Fibroblast of villous mesenchyme (primary cell): ENCODE measurements at regions not wholly inside any gene's neighbourhood (a gene's known extent, or its start where the extent isn't known, plus 50 kb on each side); places are given as distances from the start of the nearest gene placed in this dataset.

Experiments used
- DNase-seq: peaks from one replicate; pipeline ENCODE4 v3.0.0-alpha.2; 2010; ENCODE audit warnings: low read depth
- H3K4me3 ChIP-seq: 2 replicates; pipeline ENCODE4 v1.5.1; 2011; ENCODE audit warnings: low read depth, mild to moderate bottlenecking, low read length
- TF ChIP-seq, protein P1 (sequence below): IDR thresholded peaks from 2 replicates; pipeline ENCODE4 v1.5.1; 2012; ENCODE audit warnings: low read depth, mild to moderate bottlenecking, low read length; ENCODE audit not compliant: insufficient read depth

DNA sequence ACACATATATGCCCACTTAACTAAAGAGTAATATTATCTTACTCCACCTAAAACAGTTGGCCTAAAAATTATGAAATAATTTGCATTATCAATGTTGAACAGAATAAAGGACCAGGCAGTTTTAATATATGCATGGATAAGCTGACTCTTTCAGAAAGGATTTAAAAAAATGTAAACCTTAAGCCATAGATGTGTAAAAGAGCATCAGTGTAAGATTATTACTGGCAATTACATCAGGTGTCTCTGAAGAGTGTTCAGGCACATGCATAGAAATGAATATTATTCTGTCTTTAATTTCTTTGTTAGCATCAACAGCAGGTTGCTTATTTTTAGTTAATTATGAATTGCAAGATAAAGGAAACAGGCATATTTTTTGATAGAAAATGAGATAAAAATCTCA, 1353.8 kb downstream of the C4orf33 start:
- H3K4me3 ChIP-seq: no peak overlapping the region
- DNase-seq: no peak
- TF ChIP-seq, protein P1, sequence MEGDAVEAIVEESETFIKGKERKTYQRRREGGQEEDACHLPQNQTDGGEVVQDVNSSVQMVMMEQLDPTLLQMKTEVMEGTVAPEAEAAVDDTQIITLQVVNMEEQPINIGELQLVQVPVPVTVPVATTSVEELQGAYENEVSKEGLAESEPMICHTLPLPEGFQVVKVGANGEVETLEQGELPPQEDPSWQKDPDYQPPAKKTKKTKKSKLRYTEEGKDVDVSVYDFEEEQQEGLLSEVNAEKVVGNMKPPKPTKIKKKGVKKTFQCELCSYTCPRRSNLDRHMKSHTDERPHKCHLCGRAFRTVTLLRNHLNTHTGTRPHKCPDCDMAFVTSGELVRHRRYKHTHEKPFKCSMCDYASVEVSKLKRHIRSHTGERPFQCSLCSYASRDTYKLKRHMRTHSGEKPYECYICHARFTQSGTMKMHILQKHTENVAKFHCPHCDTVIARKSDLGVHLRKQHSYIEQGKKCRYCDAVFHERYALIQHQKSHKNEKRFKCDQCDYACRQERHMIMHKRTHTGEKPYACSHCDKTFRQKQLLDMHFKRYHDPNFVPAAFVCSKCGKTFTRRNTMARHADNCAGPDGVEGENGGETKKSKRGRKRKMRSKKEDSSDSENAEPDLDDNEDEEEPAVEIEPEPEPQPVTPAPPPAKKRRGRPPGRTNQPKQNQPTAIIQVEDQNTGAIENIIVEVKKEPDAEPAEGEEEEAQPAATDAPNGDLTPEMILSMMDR: no peak

DNA sequence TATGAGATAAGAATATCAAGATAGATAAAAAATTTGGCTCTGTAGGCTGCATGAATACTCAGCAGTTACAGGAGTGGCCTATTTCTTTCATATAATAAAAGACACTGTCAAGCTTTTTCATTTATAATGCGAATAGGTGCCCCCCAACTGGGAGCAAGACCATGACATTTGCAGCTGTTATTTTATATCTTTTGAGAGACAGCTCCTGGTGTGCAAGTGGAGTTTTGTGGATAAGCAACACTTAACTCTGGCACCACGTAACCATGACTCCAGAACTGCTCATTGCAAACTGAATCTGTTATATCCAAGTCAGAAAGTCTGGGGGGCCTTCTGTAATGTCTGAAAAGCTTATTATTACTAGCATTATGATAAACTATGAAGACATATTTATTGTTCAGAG, 1372.4 kb downstream of the C4orf33 start:
- no peak for DNase-seq
- no peak overlapping the region for H3K4me3 ChIP-seq
- TF ChIP-seq, protein P1: no peak

DNA sequence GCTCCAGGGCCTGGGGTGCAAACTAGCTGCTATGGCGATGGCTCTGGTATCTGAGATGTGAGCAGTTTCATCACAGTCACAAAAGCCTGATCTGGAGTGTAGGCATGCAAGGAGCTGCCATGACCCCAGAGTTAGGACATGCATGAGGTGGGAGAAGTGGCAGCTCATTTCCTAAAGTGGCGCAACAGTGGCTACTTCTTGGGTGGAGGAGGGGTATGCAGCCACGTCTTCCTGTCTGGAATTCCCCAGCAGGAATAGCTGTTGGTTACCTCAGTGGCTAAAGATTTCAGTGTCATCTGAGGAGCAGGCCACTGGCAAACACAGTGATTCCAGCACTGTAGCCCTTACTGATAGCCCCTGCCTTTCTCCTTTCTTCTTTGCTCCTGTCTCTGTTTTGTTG, 1382.5 kb downstream of the C4orf33 start:
- TF ChIP-seq, protein P1: no peak
- DNase-seq: peak; percentile 37
- H3K4me3 ChIP-seq: no peak overlapping the region

DNA sequence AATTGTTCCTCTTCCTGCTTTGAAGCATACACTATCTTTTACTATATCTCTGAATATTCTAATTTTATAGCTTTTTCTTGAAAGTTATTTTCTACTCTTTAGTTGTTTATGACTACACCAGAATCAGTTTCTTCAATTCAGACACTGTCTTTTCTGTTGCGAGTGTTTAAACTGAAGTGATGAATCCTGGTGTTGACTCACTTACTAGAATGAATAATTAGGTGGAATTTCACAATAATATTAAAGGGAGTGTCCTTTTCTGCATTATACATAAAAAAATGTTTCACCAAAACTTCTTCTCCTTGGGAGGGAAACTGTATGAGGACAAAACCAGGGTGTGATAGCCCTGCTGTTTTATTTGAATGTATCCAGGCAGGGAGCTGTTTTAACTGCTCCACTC, 1383.1 kb downstream of the C4orf33 start:
- TF ChIP-seq, protein P1: no peak
- peak; percentile 2 for DNase-seq
- no peak overlapping the region for H3K4me3 ChIP-seq

DNA sequence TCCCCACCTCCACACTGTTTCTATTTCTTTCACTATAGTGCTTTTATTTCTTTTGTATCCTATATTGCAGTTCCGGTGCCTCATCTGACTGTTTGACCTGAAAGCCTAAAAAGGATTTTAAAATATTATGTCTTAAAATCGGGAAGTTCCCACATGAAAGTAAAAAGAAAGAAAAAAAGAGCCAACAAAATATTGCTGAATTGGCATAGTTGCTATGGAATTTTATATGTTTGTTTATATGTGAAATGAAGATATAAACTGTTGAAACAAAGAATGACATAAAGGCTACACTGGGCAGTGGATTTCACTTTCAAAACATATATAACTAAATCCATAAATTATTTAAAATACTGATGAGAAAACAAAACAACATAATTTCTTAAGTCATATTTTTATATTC, 1383.7 kb downstream of the C4orf33 start:
- no peak overlapping the region for H3K4me3 ChIP-seq
- TF ChIP-seq, protein P1: no peak
- DNase-seq: no peak

DNA sequence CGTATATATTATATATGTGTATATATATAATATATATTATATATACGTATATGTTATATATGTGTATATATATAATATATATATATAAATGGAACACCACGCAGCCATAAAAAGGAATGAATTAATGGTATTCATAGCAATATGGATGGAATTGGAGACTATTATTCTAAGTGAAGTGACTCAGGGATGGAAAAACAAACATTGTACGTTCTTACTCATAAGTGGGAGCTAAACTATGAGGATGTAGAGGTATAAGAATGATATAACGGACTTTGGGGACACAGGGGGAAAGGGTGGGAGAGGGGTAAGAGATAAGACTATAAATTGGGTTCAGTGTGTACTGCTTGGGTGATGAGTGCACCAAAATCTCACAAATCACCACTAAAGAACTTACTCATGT, 1388.9 kb downstream of the C4orf33 start:
- no peak for DNase-seq
- TF ChIP-seq, protein P1: no peak
- H3K4me3 ChIP-seq: no peak overlapping the region

DNA sequence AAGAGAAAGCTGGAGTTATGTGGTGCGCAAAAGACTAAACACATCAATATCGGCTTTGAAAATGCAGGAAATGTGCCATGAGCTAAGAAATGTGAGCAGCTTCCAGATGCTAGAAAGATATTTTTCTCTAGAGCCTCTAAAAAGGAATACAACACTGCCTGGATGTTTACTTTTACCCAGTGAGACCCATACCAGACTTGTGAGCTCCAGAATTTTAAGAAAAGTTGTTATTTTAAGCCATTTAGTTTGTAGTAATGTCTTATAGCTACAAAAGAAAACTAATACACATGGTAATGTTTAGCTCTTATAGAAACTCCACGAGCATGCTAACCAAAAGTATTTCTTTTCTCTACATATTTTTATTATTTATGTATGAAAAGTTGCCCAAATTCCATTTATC, 1389.4 kb downstream of the C4orf33 start:
- TF ChIP-seq, protein P1: no peak
- no peak for DNase-seq
- H3K4me3 ChIP-seq: no peak overlapping the region
